Gastroesophageal sphincter (tissue), 4 donors: ENCODE measurements at regions not wholly inside any gene's neighbourhood (a gene's known extent, or its start where the extent isn't known, plus 50 kb on each side); places are given as distances from the start of the nearest gene placed in this dataset.
A peak's percentile ranks its signal among the peaks of the same experiment; 100 is the strongest.

Source experiments
- ATAC-seq: fragments of 150-250 bp; one replicate; pipeline ENCODE4 v1.9.1; 2016; ENCODE audit warnings: mild to moderate bottlenecking, moderate library complexity
- H3K27ac ChIP-seq, 4 donors: fragments of 200-600 bp; sonication (generic) in 3 of 4; 1 replicate in 3 of 4; 2 replicates in 1 of 4; pipeline ENCODE4 v1.5.1; 2016 to 2019
- H3K27me3 ChIP-seq: fragments of 200-600 bp; sonication (generic); one replicate; pipeline ENCODE4 v1.5.1; 2019
- H3K36me3 ChIP-seq, 2 donors: fragments of 200-600 bp; sonication (generic); one replicate each; pipeline ENCODE4 v1.5.1; 2019; ENCODE audit warnings: control low read depth in 1 of 2
- H3K4me1 ChIP-seq, 3 donors: fragments of 200-600 bp; sonication (generic); 1 replicate in 2 of 3; 2 replicates in 1 of 3; pipeline ENCODE4 v1.5.1; 2016 to 2019; ENCODE audit warnings: control low read depth in 2 of 3
- H3K4me3 ChIP-seq, 2 donors: fragments of 200-600 bp; sonication (generic); one replicate each; pipeline ENCODE4 v1.5.1; 2019; ENCODE audit warnings: mild to moderate bottlenecking in 1 of 2, moderate library complexity in 1 of 2
- H3K9me3 ChIP-seq, 3 donors: fragments of 200-600 bp; sonication (generic); one replicate each; pipeline ENCODE4 v1.5.1; 2017 to 2019; ENCODE audit warnings: control low read depth in 2 of 3
- EP300 ChIP-seq: sonication (generic); formaldehyde crosslinking; IDR thresholded peaks from one replicate; pipeline ENCODE4 v1.6.1; 2017; ENCODE audit warnings: antibody characterized with exemption, mild to moderate bottlenecking
- POLR2A ChIP-seq, 2 donors: fragments of 450-650 bp; IDR thresholded peaks; one replicate each; pipeline ENCODE4 v1.6.1; 2017; ENCODE audit warnings: antibody characterized with exemption in 2 of 2, mild to moderate bottlenecking in 2 of 2, moderate library complexity in 1 of 2
- POLR2AphosphoS5 ChIP-seq: sonication (generic); formaldehyde crosslinking; IDR thresholded peaks from one replicate; pipeline ENCODE4 v1.6.1; 2017; ENCODE audit warnings: antibody characterized with exemption
- WGBS, 2 donors: methylation state at CpG; one replicate each; pipeline ENCODE4 v1.1.5; 2018; ENCODE audit warnings: low coverage in 1 of 2; 5-methylcytosine and 5-hydroxymethylcytosine counted together
- TF ChIP-seq, protein P1 (sequence below), 4 experiments: fragments of 200-600 bp in 2 of 4; fragments of 450-650 bp in 2 of 4; sonication (generic) in 1 of 4; IDR thresholded peaks; one replicate each; pipeline ENCODE4 v1.5.1; 2017 to 2019; ENCODE audit warnings: antibody characterized with exemption in 4 of 4, mild to moderate bottlenecking in 2 of 4, moderate library complexity in 2 of 4

GRCh38 chr10:10624567-10624962, 393.1 kb upstream of the CELF2 start:
- H3K9me3 ChIP-seq = no peaks in the 10 kb centered on the region
- peaks cover 2 to 39% (median 4%) of the 10 kb centered on the region in 3 donors for H3K4me1 ChIP-seq
- H3K36me3 ChIP-seq = no peaks in the 10 kb centered on the region
- TF ChIP-seq POLR2A (IDR thresholded peaks at IDR 0.05) = no peak
- TF ChIP-seq, protein P1, sequence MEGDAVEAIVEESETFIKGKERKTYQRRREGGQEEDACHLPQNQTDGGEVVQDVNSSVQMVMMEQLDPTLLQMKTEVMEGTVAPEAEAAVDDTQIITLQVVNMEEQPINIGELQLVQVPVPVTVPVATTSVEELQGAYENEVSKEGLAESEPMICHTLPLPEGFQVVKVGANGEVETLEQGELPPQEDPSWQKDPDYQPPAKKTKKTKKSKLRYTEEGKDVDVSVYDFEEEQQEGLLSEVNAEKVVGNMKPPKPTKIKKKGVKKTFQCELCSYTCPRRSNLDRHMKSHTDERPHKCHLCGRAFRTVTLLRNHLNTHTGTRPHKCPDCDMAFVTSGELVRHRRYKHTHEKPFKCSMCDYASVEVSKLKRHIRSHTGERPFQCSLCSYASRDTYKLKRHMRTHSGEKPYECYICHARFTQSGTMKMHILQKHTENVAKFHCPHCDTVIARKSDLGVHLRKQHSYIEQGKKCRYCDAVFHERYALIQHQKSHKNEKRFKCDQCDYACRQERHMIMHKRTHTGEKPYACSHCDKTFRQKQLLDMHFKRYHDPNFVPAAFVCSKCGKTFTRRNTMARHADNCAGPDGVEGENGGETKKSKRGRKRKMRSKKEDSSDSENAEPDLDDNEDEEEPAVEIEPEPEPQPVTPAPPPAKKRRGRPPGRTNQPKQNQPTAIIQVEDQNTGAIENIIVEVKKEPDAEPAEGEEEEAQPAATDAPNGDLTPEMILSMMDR (IDR thresholded peaks at IDR 0.05) = no peak
- no peak overlapping the region for H3K27ac ChIP-seq
- 82% methylated on average over 8 of the region's 8 CpGs for WGBS, 2 donors
- H3K27me3 ChIP-seq = no peaks in the 10 kb centered on the region
- no peak for ATAC-seq
- no peak overlapping the region for H3K4me3 ChIP-seq

GRCh38 chr10:10625491-10625890, 392.2 kb upstream of the CELF2 start:
- Histone ChIP-seq H3K27ac (no peak overlapping the region), H3K36me3 (no peaks in the 10 kb centered on the region), H3K4me3 (no peak overlapping the region), H3K27me3 (no peaks in the 10 kb centered on the region), H3K4me1 (peaks cover 2 to 39% (median 4%) of the 10 kb centered on the region in 3 donors), H3K9me3 (no peaks in the 10 kb centered on the region)
- WGBS, 2 donors = 87% methylated on average over 3 to 6 of the region's 6 CpGs
- ATAC-seq = no peak
- TF ChIP-seq POLR2A (IDR thresholded peaks at IDR 0.05) (no peak), POLR2AphosphoS5 (no peak), EP300 (no peak)
- TF ChIP-seq, protein P1 (IDR thresholded peaks at IDR 0.05) = no peak

DNA sequence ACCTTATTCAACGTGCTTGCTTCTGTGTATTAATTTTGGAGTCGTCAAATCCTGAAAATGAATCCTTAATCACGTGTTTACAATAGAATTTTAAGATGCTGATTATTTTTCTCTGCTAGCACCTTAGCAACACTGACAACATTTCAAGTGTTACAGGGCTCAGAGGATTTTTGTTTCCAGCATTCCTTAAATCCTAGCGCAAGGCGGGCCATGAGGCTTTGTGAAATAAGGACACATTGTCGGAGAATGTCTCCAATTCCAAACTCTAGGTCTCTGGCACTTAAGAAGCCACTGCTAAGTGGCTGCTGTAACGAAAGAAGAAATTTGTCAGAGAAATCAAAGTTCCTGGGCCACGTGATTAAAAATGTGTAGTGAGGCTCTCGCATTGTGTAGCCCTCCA, 390.9 kb upstream of the CELF2 start:
- TF ChIP-seq, protein P1 (IDR thresholded peaks at IDR 0.05) = no peak
- no peak for TF ChIP-seq POLR2A (IDR thresholded peaks at IDR 0.05)
- no peak for TF ChIP-seq POLR2AphosphoS5
- TF ChIP-seq EP300 = no peak
- H3K27me3 ChIP-seq = no peaks in the 10 kb centered on the region
- H3K4me3 ChIP-seq = no peak overlapping the region
- no peaks in the 10 kb centered on the region for H3K36me3 ChIP-seq
- no peaks in the 10 kb centered on the region for H3K9me3 ChIP-seq
- peak overlapping the region in 2 of 4 donors; percentile 18 to 49 for H3K27ac ChIP-seq
- ATAC-seq = no peak
- H3K4me1 ChIP-seq = peaks cover 2 to 39% (median 4%) of the 10 kb centered on the region in 3 donors
- WGBS, 2 donors = 22 to 36% methylated on average over 7 to 9 of the region's 9 CpGs

DNA sequence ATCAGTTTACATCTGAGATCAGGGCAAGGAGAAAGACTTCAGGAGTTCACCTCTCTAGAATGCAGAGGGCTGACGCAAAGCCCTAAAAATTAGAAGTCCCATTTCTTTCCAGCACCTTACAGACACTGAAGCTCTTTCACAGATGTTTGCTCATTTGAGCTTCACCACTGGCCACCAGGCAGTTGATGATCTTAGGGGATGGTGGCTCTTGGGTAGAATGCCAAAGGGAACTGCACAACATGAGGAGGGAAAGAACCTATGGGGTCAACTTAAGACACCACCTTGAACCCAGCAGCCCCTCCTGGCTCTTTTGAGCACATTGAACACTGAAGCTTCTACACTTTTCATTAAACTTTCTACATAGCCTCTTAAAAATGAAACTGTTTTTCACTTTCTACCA, 390.3 kb upstream of the CELF2 start:
- Histone ChIP-seq H3K4me1 (peaks cover 2 to 39% (median 4%) of the 10 kb centered on the region in 3 donors), H3K27ac (peak overlapping the region in 2 of 4 donors; percentile 18 to 49), H3K9me3 (no peaks in the 10 kb centered on the region), H3K27me3 (no peaks in the 10 kb centered on the region), H3K36me3 (no peaks in the 10 kb centered on the region), H3K4me3 (no peak overlapping the region)
- TF ChIP-seq POLR2AphosphoS5 (no peak), EP300 (no peak), POLR2A (IDR thresholded peaks at IDR 0.05) (no peak)
- TF ChIP-seq, protein P1 (IDR thresholded peaks at IDR 0.05) = no peak
- no peak for ATAC-seq
- 60 to 100% methylated on average over 1 of the region's 1 CpG for WGBS, 2 donors

DNA sequence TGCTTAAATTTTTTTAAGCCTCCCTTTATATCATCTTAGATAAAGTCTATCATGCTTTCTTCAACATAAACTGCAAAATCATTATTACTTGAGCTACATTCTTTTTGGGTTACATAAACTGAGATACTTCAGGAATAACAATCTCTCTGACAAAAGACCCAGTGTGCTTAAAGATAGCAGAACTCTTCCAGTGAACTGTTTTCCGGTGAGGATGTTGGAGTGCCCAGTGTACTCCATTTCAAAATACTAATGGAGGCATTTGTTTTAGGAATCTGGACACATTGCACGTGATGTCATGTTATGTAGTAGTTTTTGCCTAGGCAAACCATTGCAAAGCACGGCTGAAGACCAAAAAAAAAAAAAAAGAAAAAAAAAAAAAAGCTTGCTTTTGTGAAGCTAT, 388.2 kb upstream of the CELF2 start:
- no peaks in the 10 kb centered on the region for H3K9me3 ChIP-seq
- H3K27ac ChIP-seq = no peak overlapping the region
- H3K27me3 ChIP-seq = no peaks in the 10 kb centered on the region
- WGBS, 2 donors = 44 to 56% methylated on average over 2 to 3 of the region's 3 CpGs
- ATAC-seq = no peak
- no peak for TF ChIP-seq EP300
- TF ChIP-seq POLR2AphosphoS5 = no peak
- TF ChIP-seq POLR2A (IDR thresholded peaks at IDR 0.05) = no peak
- TF ChIP-seq, protein P1 (IDR thresholded peaks at IDR 0.05) = no peak
- H3K4me3 ChIP-seq = no peak overlapping the region
- H3K4me1 ChIP-seq = peaks cover 0 to 22% (median 4%) of the 10 kb centered on the region in 3 donors
- no peaks in the 10 kb centered on the region for H3K36me3 ChIP-seq
